Stimulated activated CD4-positive, alpha-beta T cell treated with anti-CD3 and anti-CD28 coated beads, Interleukin-15, amount 100 ng/mL, for 24 hours (primary cell): ENCODE measurements at regions not wholly inside any gene's neighbourhood (a gene's known extent, or its start where the extent isn't known, plus 50 kb on each side); places are given as distances from the start of the nearest gene placed in this dataset.
A peak's percentile ranks its signal among the peaks of the same experiment; 100 is the strongest.
"Not testable (repeated sequence)": the region's sequence is repeated elsewhere in the genome, so short reads cannot be mapped to it uniquely, and the experiment has no call there.

Source experiments
- DNase-seq: peaks from one replicate; pipeline ENCODE4 v3.0.0-alpha.2; 2020

DNA sequence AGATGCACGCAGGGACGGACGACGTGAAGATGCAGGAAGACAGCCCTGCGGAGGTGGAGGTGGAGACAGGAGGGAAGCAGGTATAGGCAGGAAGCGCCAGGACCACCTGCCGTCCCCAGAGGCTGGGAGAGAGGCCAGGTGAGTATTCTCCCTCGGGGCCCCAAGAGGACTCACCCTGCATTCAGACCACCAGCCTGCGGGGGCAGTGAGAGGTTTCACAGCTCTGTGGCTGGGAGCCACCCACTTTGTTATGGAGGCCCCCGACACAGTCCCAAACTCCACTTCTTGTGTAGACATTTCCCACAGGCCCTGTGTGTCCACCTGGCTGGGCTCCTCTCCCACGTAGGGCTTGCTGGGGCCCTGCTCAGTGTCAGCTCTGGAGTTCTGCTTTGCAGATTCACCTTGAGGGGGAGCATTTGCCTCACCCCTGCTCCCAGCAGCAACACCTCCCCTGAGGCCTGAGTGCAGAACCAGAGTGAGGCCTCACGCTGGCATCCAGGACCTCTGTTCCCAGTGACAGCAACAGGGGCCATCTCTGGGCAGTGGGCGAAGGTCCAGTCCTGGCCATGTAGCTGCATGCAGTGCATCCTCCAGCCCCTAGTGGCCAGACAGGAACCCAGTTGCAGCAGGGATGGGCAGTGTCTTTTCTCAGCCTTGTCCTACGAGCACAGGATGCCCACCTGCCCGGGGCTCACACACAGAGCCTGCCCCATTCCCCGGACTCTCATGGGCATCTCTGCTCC lies 119.4 kb upstream of the IQSEC1 start:
- DNase-seq = no peak

DNA sequence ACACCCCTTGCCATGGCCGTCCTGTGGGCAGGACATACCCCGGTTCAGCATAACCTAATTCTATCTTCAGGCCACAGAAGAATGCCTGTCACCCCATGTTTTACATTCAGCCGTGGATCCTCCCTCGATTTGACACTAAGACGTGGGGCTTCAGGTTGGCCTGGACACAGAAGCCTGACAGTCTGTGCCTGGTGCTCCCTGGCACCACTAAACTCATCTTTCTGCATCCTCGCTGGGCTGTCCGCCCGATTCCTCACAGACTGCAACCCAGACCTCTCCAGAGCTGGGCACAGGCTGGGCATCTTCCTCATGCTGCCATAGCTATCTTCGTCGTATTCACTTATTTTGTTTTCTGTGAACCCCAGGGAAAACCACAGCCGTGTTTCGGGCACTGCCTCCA lies 117.8 kb upstream of the IQSEC1 start:
- DNase-seq = no peak

GRCh38 chr3:13190378-13190765 lies 117.1 kb upstream of the IQSEC1 start:
- DNase-seq = no peak

DNA sequence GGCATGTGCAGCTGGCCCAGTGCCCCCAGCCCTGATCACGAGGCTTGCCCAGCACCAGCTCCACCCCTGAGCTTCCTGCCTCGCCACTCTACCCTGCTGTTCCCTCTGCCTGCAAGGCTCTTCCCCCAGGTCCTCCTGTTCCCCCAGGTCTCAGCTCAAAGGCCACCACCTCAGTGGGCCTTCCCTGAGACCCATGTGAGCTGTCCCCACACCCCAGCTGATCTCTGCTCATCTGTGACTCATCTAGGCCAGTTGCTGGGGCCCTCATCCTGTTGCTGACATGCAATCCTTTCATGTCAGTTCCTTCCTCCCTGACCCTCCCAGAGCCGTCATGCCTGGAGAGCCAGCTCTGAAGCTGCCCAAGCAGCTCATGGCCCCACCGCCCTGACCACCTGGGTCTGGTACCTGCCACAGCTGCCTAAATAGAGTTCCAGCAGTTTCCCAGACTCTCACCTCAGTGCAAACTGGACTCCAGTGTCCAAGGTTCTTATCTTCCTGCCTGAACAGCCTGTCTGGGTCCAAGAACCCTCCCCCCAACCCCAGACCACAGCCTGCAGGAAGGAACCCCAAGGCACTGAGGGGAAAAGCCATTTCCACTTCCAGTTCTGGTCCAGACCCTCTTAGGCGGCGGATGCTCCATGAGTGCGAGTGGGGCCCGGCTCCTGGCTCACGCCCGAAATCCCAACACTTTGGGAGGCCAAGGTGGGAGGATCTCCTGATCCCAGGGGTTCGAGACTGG lies 116.6 kb upstream of the IQSEC1 start:
- peak; percentile 19 for DNase-seq

- DNase-seq = no peak
Observed at GRCh38 chr3:13188975-13189374, 115.7 kb upstream of the IQSEC1 start.

DNA sequence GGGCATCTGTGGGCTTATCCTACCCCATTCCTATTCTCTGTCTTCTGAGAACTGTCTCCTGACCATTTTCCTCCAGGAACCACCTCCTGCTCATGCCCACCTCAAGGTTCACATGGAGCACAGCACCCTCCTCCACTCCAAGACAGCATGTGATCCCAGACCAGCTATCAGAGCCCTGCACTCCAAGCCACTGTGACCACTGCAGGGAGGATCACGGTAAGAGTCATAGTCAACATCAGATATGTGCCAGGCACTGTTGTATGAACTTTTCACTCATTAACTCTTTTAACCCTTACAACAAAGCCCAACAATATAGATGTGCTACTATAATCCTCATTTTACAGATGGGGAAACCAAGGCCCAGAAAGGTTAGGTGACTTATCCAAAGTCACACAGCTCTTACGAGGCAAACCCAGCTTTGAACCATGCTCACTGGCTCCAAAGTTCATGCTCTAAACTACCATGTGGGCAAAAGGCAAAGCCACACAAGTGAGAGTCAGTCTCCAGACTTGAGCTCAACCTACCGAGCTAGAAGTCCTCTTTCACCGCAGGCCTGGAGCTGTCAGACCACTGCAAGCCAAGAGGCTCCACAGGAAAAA lies 115.1 kb upstream of the IQSEC1 start:
- DNase-seq = no peak

GRCh38 chr3:13187593-13187992 lies 114.4 kb upstream of the IQSEC1 start:
- DNase-seq = no peak

DNA sequence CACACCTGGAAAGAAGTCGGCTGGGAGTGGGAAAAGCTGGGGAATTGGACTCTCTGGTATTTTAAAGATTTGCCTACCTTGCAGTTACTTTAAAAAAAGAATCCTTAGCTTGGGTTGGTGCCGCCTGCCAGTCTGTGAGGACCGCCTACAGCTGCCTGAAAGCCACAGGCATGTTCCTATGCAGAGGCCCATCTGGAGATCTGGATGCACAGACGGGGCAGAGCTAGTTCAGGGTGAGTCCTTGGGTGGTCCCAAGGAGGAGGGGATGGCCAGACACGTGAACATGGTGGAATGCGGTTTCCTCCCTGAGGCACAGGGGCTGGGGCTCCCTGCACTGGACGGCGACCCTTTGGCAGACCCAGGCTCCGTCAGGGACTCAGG lies 113.2 kb upstream of the IQSEC1 start:
- DNase-seq = no peak

DNA sequence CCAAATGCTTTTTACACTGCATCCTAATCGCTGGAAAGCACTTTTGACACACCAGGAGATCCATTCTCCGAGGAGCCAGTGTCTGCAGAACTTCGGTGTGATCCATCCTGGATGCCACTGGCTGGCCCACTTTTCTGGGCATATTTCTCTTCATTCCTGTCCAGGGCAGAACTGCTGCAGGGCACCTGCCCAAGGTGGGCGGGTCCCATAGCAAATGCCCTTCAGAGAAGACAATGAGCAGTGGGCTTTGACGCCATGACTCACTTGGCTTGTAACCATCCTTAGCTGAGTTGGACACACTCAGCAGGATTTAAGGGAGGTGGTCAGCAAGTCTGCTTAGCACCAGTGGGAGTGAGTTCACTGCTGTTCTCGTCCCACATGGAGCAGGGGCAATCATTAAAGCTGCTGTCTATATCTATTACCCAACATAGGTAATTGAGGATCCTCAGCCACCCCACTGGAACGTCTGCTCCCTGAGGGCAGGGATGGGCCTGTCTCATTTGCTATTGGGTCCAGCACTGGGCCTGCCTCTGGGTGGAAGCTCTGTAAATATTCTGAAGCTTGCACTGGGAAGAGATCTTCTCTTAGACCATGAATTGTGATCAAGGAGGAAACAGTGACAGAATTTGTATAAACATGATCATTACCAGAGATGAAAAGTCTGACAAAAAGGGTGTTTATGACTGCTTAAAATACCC lies 112.7 kb upstream of the IQSEC1 start:
- no peak for DNase-seq

GRCh38 chr3:13179582-13180210 lies 106.5 kb upstream of the IQSEC1 start:
- DNase-seq = not testable (repeated sequence)

DNA sequence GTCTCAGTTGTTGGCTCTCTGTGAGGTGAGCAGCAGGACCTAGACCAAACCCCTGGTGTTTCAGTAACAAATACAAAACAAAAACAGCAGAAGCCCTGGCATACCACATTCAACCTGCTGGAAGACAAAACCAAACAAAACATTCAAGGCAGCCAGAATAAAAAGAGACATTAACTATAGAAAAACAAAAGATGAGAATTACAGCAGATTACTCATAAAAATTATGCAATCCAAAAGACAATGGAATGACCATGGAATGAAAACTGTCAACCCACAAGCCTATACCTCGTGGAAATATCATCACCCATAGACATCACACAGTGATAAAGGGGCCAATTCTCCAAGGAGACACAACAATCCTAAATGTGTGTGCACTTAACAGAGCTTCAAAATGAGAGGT lies 106.0 kb upstream of the IQSEC1 start:
- no peak for DNase-seq

- DNase-seq = no peak
Observed at GRCh38 chr3:13178107-13178506, 104.9 kb upstream of the IQSEC1 start.

DNA sequence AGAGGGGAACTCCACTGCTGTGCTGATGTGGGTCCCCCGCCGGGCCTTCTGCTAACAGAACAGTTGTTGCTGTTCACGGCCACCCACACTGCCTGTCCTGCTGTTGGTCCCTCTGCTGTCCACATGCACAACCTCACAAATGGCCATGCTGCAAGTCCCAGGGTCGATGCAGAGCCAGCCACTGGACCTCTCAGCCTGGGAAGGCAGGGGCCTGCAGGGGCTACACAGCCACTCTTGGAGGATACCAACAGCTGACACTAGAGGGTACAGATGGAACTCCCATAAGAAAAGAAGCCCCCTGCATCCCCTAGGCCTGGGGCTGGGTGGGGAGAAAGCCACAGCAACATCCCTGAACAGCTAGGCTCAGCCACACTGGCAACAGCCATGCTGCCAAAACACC lies 104.4 kb upstream of the IQSEC1 start:
- no peak for DNase-seq

DNA sequence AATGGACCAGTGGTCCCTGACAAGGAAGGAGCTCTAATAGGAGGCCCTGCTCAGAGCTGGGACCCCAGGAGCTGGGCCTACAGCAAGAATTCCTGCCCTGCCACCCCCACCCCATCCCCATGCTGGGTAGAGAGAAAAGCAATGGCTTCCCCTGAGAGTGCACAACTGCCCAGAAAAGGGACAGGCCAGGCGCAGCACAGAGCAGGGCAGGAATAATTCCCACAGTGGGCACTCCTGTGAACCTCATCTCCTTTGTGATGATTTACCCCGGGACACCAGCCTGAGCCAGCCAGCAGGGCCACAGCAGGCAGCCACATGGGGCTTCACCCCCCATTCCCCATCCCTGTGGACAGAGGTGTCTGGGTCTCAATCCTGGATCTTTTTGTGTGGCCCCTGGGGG lies 104.0 kb upstream of the IQSEC1 start:
- no peak for DNase-seq

GRCh38 chr3:13176445-13176844 lies 103.2 kb upstream of the IQSEC1 start:
- DNase-seq = no peak

- no peak for DNase-seq
Observed at GRCh38 chr3:13174803-13175135, 101.5 kb upstream of the IQSEC1 start.

DNA sequence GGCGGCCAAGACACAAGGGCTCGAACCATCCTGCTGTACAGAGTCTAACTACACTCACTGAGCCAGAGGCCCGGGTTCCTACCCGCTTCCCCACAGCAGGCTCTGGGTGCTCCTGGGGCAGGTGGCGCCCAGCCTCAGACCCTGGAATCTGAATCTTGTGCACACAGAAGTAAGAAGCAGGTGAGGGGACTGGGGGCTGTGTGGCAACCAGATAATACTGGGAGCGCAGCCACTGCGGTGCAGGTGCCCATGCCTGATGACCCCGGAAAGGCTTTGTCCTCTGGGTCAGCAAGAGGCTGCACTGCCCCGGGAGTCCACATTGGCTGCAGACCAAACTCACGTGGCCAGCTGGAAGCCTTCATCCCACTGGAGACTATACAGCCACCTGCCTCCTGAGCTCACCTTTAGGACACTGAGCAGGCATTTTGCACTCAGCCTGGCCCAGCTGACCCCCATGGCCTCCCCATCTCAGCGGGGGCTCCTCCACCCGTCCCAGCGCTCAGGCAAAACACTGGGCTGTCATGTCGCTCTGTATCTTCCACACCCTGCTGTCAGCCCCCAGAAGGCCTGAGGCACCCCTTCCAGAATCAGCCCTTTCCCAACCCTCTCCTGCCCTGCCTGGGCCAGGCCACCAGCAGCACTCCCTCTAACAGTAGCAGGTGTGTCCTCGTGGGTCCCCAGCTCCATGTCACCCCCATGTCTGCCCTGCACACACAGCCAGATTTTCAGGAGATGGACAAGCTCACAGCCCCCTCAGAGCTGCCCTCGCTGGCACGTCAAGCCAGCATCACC lies 101.0 kb upstream of the IQSEC1 start:
- no peak for DNase-seq

DNA sequence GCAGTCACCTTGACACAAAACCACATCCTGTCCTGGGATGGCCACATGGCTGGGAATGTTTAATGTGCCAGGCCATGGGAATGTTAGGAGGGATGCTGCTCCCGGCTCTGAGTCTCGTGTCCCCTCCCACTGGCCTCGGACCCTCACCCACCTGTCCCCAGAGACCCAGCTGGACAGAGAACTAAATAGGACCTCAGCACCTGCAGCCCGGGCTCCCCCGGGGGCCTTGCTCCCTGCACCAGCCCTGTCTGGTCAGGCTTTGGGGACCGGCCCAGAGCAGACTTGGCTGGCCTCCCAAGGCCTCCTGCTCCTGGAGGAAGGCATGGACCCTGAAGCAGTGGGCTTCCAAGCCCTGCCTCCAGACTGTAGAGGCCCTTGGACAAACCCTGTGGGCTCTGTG lies 100.0 kb upstream of the IQSEC1 start:
- no peak for DNase-seq

GRCh38 chr3:13172644-13173013 lies 99.4 kb upstream of the IQSEC1 start:
- DNase-seq = no peak

DNA sequence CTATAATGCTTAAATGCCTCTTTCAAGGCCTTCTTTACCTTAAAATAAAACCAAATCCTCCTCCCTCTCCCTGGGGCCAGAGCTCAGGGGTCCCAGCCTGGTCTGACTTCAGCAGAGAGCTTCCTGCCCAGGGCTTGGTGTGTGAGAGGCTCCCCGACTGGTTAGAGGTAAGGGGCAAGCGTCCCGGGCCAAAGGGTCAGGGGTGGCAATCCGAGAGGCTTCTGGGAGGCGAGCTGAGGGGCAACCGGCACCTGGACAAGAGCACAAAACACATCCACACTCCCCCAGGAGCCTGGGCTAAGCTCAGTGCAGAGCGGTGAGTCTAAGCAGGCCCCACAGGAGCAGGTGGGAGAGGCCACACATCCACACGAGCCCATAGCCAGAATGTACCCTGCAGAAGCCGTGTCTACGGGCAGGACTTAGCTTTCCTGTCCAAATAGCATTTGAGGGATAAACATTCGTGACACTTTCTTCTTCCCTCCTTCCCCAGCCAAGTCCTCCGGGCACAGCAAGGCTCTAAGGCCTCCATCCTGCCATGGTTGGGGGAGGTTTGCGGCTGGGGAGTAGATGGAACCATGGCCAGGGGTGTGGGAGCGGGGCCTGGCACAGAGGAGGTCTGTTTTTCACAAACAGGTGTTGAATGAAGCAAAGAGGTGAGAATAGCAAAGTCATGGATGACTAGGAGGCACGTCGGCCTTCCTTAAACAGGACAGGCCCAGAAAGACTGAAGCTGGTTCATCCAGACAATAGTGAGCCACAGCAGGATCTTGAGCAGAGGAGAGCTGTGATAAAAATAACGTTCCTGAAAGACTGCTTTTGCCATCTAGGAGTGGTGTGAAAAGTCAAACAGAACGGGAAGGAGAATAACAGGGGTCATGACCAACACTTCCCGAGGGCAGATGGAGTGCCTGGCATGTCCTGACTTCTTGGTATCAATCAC lies 98.7 kb upstream of the IQSEC1 start:
- DNase-seq = no peak

DNA sequence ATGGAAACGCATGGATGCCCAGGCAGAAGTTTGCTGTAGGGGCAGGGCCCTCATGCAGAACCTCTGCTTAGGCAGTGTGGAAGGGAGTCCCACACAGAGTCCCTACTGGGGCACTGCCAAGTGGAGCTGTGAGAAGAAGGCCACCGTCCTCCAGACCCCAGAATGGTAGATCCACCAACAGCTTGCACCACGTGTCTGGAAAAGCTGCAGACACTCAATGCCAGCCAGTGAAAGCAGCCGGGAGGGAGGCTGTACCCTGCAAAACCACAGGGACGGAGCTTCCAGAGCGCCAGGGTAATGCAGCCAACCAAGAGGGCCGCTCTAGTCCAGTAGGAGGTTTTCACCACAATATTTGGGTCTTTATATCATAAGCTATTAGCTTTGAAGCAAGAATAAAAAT lies 97.1 kb upstream of the IQSEC1 start:
- no peak for DNase-seq
